LNCaP clone FGC (cell line): ENCODE measurements at regions not wholly inside any gene's neighbourhood (a gene's known extent, or its start where the extent isn't known, plus 50 kb on each side); places are given as distances from the start of the nearest gene placed in this dataset.

Experiments
- DNase-seq: peaks from one replicate; pipeline ENCODE4 v3.0.0-alpha.2; 2011; ENCODE audit warnings: low read depth
- H3K4me3 ChIP-seq: 2 replicates; pipeline ENCODE4 v1.5.1; 2011; ENCODE audit warnings: mild to moderate bottlenecking, low read depth, low read length, control low read depth
- CTCF ChIP-seq: IDR thresholded peaks from 2 replicates; pipeline ENCODE4 v1.5.1; 2012; ENCODE audit warnings: mild to moderate bottlenecking; ENCODE audit not compliant: control insufficient read depth, insufficient read depth; ENCODE audit errors: extremely low read depth

DNA sequence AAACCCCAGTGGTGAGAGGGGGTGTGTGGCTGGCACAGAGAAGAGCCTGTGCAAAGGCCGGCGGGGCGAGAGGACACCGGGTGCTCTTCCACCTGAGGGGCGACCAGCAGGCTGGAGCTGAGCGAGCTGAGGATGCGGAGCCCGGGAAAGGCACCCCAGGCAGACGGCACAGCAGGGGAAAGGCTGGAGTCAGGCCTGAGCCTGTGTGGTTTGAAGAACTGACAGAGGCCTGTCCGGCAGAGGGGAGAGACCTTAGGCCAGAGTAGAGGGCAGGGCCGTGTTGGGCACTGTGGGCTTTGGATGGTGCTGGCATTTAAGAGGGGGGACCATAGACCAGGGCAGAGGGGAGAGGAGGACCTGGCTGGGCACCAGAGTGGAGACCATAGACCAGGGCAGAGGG is 149.8 kb downstream of the RTP5 start:
- no peak overlapping the region for H3K4me3 ChIP-seq
- no peak for DNase-seq
- no peak for TF ChIP-seq CTCF

- no peak for DNase-seq
- TF ChIP-seq CTCF, result no peak
- H3K4me3 ChIP-seq, result no peak overlapping the region
Measured at GRCh38 chr2:242020196-242021004, 150.9 kb downstream of the RTP5 start.

DNA sequence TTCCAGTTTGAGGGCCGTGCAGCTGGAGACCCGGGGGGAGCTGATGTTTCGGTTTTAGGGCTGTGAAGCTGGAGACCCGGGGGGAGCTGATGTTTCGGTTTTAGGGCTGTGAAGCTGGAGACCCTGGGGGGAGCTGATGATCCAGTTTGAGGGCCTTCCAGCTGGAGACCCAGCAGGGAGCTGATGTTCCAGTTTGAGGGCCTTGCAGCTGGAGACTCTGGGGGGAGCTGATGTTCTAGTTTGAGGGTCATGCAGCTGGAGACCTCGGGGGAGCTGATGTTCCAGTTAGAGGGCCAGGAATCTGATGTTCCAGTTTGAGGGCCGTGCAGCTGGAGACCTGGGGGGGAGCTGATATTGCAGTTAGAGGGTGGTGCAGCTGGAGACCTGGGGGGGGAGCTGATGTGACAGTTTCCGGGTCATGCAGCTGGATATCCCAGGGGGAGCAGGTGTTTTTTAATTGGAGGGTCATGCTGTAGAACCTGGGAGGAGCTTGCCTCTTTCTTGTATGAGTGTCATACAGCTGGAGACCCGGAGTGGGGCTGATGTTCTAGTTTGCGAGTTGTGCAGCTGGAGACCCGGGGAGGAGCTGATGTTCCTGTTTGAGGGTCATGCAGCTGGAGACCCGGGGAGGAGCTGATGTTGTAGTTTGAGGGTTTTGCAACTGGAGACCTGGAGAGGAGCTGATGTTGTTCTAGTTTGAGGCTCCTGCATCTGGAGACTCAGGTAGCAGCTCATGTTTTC is 153.2 kb downstream of the RTP5 start:
- TF ChIP-seq CTCF, result no peak
- H3K4me3 ChIP-seq, result no peak overlapping the region
- no peak for DNase-seq

GRCh38 chr2:242024751-242025355 is 155.3 kb downstream of the RTP5 start:
- DNase-seq, result no peak
- no peak for TF ChIP-seq CTCF
- no peak overlapping the region for H3K4me3 ChIP-seq

DNA sequence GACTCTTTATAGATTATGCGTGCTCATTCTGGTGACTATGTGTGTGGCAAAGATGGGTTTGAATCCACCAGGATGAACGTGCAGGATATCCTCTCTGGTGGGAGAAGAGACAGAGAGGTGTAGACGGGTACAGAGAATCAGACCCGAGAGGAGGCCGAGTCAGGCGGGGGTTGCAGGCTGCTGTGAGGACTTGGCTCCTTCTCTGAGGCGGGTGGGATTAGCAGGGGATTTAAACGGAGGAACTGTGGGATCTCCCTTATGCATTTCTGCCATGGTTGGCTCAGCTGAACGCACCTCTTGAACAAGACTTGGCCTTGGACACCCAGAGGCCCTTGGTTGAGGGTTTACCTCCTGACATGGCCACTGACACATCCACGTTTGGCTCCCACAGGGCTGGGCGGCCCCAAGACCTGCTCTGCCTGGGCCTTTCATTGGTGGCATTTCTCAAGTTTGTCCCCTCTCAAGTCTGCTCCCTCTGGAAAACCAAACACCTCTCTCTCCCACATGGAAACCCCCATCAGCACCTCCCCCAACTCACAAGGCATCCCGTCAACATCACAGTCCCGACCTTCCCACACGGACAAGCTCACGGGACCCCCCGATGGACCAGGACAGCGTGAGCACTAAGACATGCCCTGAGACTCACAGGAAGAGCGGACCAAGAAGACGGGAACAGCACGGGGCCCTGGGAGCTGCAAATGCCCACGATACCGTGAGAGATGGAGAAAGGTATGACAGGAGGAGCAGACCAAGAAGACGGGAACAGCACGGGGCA is 158.3 kb downstream of the RTP5 start:
- no peak for DNase-seq
- TF ChIP-seq CTCF, result no peak
- H3K4me3 ChIP-seq, result no peak overlapping the region

DNA sequence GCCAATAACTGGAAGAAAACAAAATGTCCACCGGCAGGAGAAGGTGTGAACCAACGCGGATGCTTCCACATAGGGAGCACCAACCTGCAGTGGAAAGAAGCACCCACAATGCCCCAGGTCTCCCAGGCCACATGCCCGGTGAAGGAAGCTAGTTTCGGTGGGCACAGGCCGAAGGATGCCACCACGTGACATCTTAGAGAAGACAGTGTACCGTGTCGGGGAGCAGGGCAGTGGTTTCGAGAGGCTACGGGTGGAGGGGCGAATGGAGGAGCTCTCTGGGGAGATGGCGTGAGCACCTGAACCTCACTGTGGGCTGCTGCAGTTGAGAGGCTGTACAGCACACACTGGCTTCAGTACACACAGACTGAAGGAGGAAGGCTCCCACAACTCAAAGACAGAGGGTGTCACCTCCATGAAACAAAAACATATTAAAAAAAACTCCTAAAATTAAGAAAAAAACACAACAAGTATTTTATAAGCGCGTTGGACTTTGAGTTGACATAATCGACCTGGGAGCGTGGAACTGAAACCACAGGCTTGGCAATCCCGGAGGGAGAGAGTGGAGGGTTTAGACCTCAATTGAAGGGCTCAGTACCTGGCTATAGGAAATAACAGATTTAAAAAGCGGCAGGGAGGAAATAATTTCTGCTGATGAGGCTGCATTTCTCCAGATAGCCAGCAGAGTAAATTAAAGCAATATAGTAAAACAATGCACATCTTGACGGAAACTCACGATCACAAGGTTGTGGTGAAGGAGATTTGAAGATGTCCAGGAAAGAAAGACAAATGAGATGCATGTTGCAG is 160.1 kb downstream of the RTP5 start:
- TF ChIP-seq CTCF, result no peak
- DNase-seq, result no peak
- no peak overlapping the region for H3K4me3 ChIP-seq
